Panc1 (cell line): ENCODE measurements at regions not wholly inside any gene's neighbourhood (a gene's known extent, or its start where the extent isn't known, plus 50 kb on each side); places are given as distances from the start of the nearest gene placed in this dataset.
"Not testable (repeated sequence)": the region's sequence is repeated elsewhere in the genome, so short reads cannot be mapped to it uniquely, and the experiment has no call there.

Experiments used
- ATAC-seq: fragments of 200-7000 bp; cut with Tn5 transposase; 2 replicates; pipeline ENCODE4 v1.9.1; 2020; ENCODE audit warnings: mild to moderate bottlenecking, moderate library complexity
- BruUV-seq: library from RNA; stranded (reverse); fragments of 400-500 nt; replicated peaks from 2 replicates; lab custom pipeline; 2021; lab: Mats Ljungman, UMichigan
- CTCF ChIA-PET: fragments of 300-600 bp; sonication (Branson Sonifier 250); formaldehyde crosslinking; loops from one replicate; lab custom pipeline; 2022; ENCODE audit warnings: antibody characterized with exemption; lab: Charles Lee
- POLR2A ChIA-PET: fragments of 300-600 bp; sonication (Branson Sonifier 250); formaldehyde crosslinking; loops from one replicate; lab custom pipeline; 2022; ENCODE audit warnings: antibody characterized with exemption; lab: Charles Lee
- DNase-seq: peaks from one replicate; pipeline ENCODE4 v3.0.0-alpha.2; 2010; ENCODE audit warnings: low read depth, low spot score
- H3K27ac ChIP-seq: 2 replicates; pipeline ENCODE4 v1.5.1; 2011; ENCODE audit warnings: mild to moderate bottlenecking, low read length, inconsistent platforms
- H3K27me3 ChIP-seq: fragments of 200-500 bp; sonication (Bioruptor generic); 2 replicates; pipeline ENCODE4 v1.6.0; 2014; ENCODE audit warnings: low read length, inconsistent platforms; ENCODE audit not compliant: control insufficient read depth, insufficient read depth
- H3K36me3 ChIP-seq: fragments of 200-500 bp; sonication (Bioruptor generic); 2 replicates; pipeline ENCODE4 v1.5.1; 2014; ENCODE audit warnings: inconsistent platforms, mild to moderate bottlenecking, low read length, moderate library complexity; ENCODE audit not compliant: control insufficient read depth, insufficient read depth
- H3K4me1 ChIP-seq: 2 replicates; pipeline ENCODE4 v1.5.1; 2011; ENCODE audit warnings: inconsistent platforms, mild to moderate bottlenecking, low read length, moderate library complexity; ENCODE audit not compliant: control insufficient read depth, insufficient read depth
- H3K4me3 ChIP-seq, 2 experiments: 2 replicates each; pipeline ENCODE4 v1.5.1; 2011 to 2012; ENCODE audit warnings: low read depth in 2 of 2, low read length in 2 of 2, mild to moderate bottlenecking in 2 of 2, inconsistent platforms in 1 of 2, moderate library complexity in 1 of 2
- H3K9me3 ChIP-seq: fragments of 200-500 bp; sonication (Bioruptor generic); 2 replicates; pipeline ENCODE4 v1.5.1; 2014; ENCODE audit warnings: low read depth, mild to moderate bottlenecking, inconsistent platforms, low read length, moderate library complexity; ENCODE audit not compliant: control insufficient read depth, insufficient read depth
- CTCF ChIP-seq: fragments of 450-650 bp; IDR thresholded peaks from 2 replicates; pipeline ENCODE4 v1.5.1; 2017; ENCODE audit warnings: mild to moderate bottlenecking
- POLR2AphosphoS5 ChIP-seq: IDR thresholded peaks from 2 replicates; pipeline ENCODE4 v1.6.1; 2012; ENCODE audit warnings: mild to moderate bottlenecking, low read depth, low read length, moderate library complexity
- REST ChIP-seq, 2 experiments: IDR thresholded peaks; 2 replicates each; pipeline ENCODE4 v1.6.1; 2011 to 2012; ENCODE audit warnings: low read depth in 2 of 2, control low read depth in 1 of 2, low read length in 1 of 2, mild to moderate bottlenecking in 1 of 2, moderate library complexity in 1 of 2; ENCODE audit not compliant: insufficient read depth in 1 of 2
- SIN3A ChIP-seq: IDR thresholded peaks from 2 replicates; pipeline ENCODE4 v1.6.1; 2012; ENCODE audit warnings: low read depth, mild to moderate bottlenecking, low read length, moderate library complexity, borderline replicate concordance; ENCODE audit not compliant: insufficient read depth
- TCF7L2 ChIP-seq: IDR thresholded peaks from 2 replicates; pipeline ENCODE4 v1.6.1; 2011; ENCODE audit warnings: mild to moderate bottlenecking, low read depth, low read length, inconsistent platforms
- in situ Hi-C: cut with HindIII; loops from 2 replicates; pipeline ENCODE4 v1.10.0; 2016; ENCODE audit warnings: low sequenced_read_pairs, low pct_unique_long_range_greater_than_20kb
- intact Hi-C: fragments of 100-400 bp; cut with micrococcal nuclease; formaldehyde crosslinking; loops from one replicate; pipeline ENCODE4 v1.10.0; 2022; ENCODE audit not compliant: unreplicated experiment

- H3K27ac ChIP-seq, intact Hi-C loops, H3K4me3 ChIP-seq, ATAC-seq, in situ Hi-C loops, H3K27me3 ChIP-seq, H3K4me1 ChIP-seq, DNase-seq, POLR2A ChIA-PET, BruUV-seq, CTCF ChIA-PET, H3K36me3 ChIP-seq, H3K9me3 ChIP-seq: not testable (repeated sequence)
These were observed 50.8 kb upstream of the GRIN2B start for GRCh38 chr12:14032191-14032590.

- Histone ChIP-seq H3K9me3 (no peaks in the 10 kb centered on the region), H3K4me1 (no peaks in the 10 kb centered on the region), H3K4me3 (no peak overlapping the region), H3K27ac (no peak overlapping the region), H3K36me3 (no peaks in the 10 kb centered on the region), H3K27me3 (no peaks in the 10 kb centered on the region)
- DNase-seq (no peak), ATAC-seq (no peak)
- intact Hi-C loops (no loop called here), in situ Hi-C loops (no loop called here)
- ChIA-PET POLR2A (no interaction called here), CTCF (no interaction called here)
- TF ChIP-seq CTCF = no peak
- no peak for TF ChIP-seq REST (IDR thresholded peaks at IDR 0.05; ENCODE audit: insufficient read depth in 1 of 2, low read depth in 2 of 2, low read length in 1 of 2)
- BruUV-seq = no TSS peak
These were observed 62.4 kb upstream of the GRIN2B start for GRCh38 chr12:14043776-14044175.

GRCh38 chr12:14048941-14049545 is 67.6 kb upstream of the GRIN2B start:
- CTCF ChIA-PET = no interaction called here
- Histone ChIP-seq H3K4me1 (no peaks in the 10 kb centered on the region), H3K36me3 (no peaks in the 10 kb centered on the region), H3K9me3 (no peaks in the 10 kb centered on the region), H3K27ac (no peak overlapping the region), H3K4me3 (no peak overlapping the region), H3K27me3 (no peaks in the 10 kb centered on the region)
- TF ChIP-seq REST (IDR thresholded peaks at IDR 0.05; ENCODE audit: insufficient read depth in 1 of 2, low read depth in 2 of 2, low read length in 1 of 2) = no peak
- TF ChIP-seq CTCF = no peak
- no peak for TF ChIP-seq POLR2AphosphoS5
- no peak for TF ChIP-seq TCF7L2
- TF ChIP-seq SIN3A = no peak
- POLR2A ChIA-PET = no interaction called here
- intact Hi-C loops (no loop called here), in situ Hi-C loops (no loop called here)
- DNase-seq (no peak), ATAC-seq (no peak)
- BruUV-seq = no TSS peak
